Fibroblast of skin of abdomen (primary cell): ENCODE measurements at regions not wholly inside any gene's neighbourhood (a gene's known extent, or its start where the extent isn't known, plus 50 kb on each side); places are given as distances from the start of the nearest gene placed in this dataset.
"Not testable (repeated sequence)": the region's sequence is repeated elsewhere in the genome, so short reads cannot be mapped to it uniquely, and the experiment has no call there.

ENCODE experiments used
- DNase-seq: peaks from one replicate; pipeline ENCODE4 v3.0.0-alpha.2; 2013

DNA sequence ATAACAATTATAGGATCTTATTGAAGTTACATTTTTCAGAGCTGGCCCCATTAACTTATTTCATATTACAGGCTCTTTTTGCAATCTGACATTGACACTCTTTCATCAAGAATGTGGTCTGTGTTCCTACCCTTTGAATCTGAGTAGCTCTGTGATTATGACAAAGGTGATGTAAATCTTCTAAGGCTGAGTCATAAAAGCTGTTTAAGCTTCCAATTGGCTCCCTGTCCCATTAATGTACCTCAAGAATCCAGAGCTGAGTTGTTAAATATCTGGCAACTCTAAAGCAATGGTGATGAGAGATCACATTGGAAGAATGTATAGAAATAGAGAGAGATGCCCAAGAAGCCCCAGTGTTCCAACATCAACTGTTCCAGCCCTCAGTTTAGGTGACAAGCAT is 178.5 kb upstream of the DEPDC1 start:
- DNase-seq: peak; percentile 4

DNA sequence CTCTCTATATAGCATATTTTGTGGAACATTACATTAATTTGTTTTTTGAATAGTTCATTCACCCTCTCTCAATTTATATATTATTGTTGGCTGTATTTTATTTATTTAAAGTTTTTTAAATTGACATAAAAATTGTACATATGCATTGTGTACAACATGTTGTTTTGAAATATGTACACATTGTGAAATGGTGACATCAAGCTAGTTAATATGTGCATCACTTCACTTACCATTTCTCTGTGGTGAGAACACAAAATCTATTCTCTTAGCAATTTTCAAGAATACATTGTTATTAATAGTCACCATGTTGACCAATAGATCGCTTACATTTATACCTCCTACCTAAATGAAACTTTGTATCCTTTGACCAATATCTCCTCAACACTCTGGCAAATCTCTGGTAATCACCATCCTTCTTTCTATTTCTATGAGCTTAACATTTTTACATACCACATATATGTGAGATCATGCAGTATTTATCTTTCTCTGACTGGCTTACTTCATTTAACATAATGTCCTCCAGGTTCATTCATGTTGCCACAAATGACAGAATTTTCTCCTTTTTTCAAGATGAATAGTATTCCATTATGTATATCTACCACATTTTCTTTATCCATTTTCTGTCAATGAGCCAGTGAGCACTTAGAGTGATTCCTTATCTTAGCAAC is 180.9 kb upstream of the DEPDC1 start:
- no peak for DNase-seq

DNA sequence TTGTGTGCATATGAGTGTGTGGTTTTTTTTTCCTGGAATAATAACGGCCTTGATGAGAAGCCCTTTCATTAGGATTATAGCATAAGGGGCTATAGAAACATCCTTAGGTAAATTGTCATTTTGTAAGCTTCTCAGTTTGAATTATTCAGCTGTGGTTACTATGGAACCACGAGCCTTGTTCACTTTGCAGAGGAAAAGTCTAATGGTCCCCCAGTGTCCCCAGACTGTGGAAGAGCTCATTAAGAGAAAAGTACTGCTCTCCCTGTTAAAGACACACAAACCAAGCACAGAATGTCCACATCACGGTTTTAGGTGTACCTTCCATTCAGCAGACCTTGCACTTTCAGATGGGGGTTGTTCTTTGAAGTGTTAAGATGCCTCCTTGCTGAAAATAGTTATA is 199.3 kb upstream of the DEPDC1 start:
- DNase-seq: no peak

DNA sequence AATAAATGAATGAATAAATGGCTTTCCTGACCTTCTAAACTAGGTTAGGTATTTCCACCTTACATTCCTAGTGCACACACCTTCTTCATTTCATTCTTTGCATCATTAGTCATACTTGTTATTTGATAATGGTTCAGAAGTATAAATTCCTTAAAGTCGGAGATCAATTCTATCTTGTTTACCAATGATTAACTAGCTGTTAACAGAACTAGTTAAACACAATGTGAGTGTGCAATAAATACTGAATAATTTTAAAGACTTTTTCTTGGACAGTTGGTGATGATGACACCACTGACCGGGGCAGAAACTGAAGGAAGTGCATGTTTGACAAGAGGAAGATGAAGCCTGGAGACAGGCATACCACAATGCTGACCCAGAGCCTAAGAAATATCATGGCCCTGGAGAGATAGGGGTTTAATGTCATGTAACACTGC is 207.1 kb upstream of the DEPDC1 start:
- DNase-seq: no peak

DNA sequence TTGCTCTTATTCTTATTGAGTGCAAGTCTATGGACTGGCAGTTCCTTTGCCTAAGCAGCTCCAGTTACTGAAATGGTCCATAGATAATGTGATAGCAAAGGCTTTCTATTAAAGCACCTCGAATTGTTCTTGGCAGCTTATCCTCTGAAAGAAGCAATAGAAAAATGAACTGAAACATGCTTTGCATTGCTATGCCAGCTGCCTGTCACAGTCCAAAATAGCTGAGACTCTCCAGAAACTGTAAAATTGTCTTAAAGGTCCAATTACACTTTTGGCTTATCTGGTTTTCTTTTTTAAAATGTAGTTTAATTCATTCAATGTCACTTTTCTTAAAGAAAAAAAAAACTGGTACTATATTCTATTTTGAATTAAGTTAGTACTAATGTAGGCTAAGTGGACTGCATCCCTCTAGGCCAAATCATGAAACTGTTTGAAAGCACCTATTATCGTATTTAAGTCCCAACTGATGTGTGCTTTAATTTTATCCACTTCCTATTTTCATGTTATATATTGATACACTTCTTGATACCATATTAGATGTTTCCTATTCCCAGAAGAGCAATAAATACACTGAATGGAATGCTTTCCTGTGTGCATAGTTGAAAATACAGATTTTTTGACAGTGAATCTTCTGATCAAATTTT is 208.0 kb upstream of the DEPDC1 start:
- no peak for DNase-seq

DNA sequence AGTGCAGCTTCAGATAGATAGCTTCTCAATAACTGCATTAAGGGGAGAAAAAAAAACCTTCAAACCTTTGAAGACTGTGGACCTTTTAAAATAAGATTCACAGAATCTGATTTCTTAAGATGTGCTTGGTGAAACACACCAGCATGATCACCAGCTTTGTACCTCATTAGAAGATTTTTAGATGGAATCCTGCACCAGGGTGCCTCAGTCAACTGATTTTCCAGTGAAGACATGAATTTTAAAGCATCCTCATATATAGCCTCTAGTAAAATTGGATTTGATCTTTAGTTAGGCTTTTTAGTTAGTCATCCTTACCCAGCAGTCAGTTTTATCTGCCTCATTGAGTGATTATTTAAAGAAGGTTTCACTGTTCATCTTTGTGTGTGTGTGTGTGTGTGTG is 208.6 kb upstream of the DEPDC1 start:
- no peak for DNase-seq

DNA sequence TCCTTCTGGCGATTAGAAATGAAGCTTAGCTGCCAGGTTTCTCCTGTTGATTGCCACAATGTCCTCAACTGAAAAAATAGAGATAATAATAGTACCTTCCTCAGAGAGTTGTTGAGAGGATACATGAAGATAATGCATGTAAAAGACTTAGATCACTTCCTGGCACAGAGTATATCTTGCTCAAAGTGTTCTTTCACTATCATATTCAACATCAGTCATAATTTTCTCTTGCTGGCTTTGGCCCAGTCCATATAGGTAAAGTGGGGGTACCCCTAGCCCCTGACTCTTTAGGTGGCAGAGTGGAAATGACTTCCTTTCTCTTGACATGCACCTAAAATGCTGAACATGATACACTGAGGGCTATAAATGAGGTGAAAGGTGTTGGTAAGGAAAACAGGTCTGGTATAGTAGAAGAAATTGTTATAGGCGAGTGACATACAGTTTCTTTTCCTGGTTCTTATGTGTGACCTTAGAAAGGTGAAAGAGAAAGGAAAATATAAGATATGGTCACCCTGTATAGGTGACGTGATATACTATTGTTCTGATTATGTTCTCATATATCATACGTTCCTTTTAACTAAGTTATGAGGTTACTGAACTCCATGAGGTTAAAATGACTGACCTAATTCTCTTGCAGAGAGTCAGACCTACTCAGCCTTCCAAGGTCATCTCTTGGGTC is 209.9 kb upstream of the DEPDC1 start:
- no peak for DNase-seq

DNA sequence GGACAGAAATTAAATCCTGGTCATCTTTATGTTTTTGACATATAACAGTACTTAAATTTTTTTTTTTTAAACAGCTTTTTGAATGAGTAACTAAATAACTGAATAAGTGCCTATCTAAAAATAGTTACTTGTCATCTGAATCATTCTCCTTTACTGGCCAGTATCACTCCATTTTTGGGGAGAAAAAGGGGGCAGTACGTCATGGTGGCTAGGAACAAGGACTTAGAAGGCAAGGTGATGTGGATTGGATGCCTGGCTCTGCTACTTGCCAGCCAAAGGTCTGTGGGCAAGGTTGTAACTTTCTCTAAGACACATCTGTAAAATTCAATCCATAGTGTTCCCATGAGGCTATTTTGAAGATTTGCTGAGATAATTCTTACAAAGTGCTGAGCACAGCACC is 220.4 kb upstream of the DEPDC1 start:
- no peak for DNase-seq

DNA sequence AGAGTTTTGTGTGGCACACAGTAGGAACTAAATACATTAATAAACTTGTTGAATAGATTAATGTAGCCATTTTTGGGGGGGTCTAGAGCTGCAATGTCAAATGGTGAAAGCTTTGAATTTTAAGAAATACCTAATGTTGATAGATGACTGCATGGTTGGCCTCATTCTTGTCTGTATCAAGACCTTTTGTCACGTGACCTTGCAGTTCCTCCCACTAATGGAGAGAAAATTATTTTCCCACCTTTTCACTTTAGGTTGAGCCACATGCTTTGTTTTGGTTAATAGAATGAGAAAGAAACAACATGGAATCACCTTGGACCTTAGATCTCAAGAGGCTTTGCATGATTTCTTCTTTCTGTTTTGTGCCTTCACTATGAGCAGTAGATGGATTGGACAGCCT is 223.6 kb upstream of the DEPDC1 start:
- DNase-seq: no peak

DNA sequence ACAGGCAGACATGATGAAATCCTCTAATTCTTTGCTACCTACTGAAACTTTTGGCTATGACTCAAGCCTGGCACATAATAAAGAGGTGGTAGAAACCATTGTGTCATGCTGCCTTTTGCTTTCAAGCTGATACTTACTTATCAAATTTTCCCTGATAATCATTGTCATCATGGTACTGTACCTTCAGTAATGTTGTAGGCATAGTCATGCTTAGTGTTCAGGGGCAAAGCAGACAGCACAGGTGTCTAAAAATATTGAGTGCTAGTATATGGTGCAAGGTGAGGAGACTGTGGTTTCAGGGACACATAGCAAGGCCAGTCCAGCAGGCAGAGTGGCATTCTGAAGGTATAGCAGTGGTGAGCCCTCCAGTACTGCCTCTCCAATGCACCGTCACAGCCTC is 226.9 kb upstream of the DEPDC1 start:
- DNase-seq: no peak

DNA sequence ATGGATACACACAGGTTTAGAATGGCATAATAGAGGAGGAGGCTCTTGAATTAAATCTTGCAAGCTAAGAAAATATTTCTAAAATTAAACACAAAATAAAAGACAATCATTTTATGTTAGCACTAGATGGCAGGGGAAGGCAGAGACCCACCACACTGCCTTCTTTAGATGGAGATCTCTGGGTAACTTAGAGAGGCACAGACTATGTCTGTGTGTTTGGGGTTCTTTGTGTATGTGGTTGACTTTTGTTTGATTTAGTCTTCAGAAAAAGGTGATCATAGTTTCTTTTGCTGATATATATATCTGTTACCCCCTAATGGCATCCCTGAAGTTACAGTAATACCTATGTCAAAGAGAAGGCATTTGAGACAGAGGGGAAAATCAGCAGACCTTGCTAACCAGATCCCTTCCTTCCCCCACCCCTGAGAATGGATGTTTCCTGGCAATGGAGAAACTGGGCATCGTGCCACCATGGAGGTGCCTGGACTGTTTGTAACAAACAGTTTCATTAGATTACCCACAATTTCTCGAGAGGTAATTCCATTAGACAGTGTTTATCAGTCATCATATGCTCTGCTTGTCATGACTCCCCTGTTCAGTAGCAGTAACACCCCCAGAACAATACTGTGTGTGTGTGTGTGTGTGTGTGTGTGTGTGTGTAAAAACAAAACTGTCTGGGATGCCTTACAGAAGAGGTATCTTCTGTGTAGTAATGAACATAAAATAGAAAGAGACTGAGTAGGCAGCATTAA is 228.3 kb upstream of the DEPDC1 start:
- no peak for DNase-seq

DNA sequence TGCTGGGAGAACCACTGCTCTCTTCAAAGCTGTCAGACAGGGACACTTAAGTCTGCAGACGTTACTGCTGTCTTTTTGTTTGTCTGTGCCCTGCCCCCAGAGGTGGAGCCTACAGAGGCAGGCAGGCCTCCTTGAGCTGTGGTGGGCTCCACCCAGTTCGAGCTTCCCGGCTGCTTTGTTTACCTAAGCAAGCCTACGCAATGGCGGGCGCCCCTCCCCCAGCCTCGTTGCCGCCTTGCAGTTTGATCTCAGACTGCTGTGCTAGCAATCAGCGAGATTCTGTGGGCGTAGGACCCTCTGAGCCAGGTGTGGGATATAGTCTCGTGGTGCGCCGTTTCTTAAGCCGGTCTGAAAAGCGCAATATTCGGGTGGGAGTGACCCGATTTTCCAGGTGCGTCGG is 242.6 kb upstream of the DEPDC1 start:
- DNase-seq: not testable (repeated sequence)

DNA sequence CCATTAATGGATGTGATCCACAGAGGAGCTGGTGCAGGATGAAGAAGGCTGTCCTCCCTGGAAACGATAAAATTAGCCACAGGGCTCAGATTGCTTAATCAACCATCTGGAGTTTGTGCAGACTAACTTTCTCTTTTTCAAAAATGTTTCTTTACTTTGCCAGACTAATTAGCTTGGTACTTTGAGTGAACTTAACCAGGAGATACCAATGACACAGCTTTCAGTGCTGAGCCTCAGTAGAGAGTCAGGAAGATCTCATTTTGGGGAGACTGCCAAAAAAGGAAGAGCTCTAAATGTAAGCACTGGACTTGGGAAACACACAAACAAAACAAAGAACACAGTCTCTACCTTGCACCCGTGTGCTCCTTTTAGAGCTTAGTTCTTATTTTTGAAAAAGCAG is 248.1 kb upstream of the DEPDC1 start:
- no peak for DNase-seq

DNA sequence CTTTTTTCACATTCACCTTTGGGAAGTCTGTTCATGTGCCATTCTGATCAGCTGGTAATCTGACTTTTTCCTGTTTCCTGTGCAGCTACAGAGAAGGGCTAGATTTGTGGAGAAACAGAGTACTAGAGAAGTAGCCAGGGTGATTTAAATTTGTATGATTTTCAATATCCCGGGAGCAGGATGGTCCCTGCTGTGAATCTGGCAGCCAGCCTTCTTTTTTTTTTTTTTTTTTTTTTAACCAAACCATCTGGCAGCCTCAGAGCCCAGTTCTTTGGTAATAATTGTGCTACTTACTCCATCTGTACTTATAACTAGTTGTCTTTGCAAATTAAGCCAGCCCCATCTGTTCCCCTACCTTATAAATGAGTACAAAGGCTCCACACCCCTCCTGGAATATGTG is 248.6 kb upstream of the DEPDC1 start:
- no peak for DNase-seq

DNA sequence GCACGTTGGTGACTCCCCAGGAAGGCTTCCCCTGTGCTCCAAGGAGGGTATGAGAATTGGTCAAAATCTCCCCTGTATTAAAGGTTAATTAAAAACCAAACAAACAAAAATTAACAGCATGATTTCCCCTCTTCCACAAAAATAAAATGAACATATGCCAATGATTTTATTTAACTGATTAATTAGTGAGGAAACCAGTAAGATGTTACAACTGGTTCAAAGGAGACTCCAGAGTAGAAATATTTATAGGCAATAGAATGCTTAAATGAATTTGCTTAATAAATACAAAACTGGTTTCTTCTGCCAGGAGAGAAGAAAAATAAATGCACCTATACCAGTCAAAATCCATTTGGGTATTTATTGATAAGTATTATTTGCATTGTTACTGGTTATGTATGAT is 249.5 kb upstream of the DEPDC1 start:
- no peak for DNase-seq

DNA sequence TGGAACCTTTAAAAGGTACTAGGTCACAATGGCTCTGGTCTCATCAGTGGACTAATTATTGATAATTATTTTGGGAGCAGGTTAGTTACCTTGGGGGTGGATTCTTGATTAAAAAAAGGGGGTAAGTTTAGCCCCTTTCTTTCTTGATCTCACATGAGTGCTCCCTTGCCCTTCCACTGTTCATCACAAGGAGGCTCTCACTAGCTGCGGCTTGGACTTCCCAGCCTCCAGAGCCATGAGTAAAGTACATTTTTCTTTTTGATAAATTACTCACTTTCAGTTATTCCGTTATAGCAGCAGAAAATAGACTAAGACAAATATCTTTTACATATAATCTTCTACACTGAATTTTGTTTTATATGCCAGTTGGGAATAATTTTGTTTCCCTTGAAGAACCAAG is 254.8 kb upstream of the DEPDC1 start:
- no peak for DNase-seq

DNA sequence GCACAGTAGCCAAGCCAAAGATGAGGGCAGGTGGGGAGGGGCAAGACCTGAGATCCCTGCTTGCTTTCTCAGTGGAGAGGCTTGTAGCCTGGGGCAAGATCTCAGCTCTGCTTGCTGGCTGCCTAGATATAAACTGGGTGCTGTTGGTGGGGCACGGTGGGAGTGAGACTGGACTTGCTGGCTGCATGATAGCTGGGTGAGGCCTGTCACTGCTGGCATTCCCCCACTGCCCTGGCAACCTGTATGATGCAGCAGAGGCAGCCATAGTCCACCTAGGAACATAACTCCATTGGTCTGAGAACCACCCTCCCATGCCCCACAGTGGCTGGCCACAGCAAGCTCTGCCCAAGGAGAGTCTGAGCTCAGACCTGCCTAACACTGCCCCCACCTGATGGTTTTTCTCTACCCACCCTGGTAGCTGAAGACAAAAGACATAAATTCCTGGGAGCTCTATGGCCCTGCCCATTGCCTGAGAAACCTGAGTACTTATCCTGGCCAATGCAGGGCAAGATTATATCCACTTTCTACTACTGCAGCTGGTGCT is 261.9 kb upstream of the DEPDC1 start:
- no peak for DNase-seq

DNA sequence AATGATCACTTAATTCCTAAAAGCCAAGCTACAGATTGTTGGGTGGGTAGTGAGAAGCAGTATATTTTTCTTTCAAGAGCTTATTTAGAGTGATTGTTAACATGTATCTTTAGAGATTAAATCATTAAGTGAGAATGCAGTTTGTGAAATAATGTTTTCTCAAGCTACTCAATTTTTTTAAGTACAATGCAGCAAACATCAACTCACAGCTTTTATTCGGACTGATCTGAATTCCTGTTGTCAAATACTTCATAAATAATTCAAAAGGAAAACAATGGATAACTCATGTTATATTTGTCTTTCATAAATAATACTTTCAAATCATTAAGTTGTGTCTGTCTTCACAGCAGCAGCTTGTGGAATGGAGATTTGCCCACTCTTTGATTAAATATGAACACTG is 271.1 kb upstream of the DEPDC1 start:
- no peak for DNase-seq

DNA sequence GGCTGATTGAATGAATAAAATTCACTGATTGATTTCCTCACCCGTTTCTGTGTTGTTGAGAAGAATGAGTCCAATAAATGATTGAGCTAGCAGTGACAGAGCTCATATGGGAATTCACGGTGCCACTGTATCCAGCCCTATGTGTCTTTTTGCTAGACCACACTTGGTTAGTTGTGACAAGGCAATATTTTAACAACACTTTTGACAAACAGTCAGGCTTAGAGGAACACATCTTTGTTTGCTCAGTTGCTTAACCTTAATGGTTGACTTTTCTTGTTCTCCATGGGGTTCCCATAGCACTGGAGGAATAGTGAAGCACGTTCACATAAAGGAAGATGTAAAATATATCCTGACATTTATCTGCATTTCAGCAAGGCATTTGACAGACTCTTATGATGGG is 273.9 kb upstream of the DEPDC1 start:
- DNase-seq: no peak

DNA sequence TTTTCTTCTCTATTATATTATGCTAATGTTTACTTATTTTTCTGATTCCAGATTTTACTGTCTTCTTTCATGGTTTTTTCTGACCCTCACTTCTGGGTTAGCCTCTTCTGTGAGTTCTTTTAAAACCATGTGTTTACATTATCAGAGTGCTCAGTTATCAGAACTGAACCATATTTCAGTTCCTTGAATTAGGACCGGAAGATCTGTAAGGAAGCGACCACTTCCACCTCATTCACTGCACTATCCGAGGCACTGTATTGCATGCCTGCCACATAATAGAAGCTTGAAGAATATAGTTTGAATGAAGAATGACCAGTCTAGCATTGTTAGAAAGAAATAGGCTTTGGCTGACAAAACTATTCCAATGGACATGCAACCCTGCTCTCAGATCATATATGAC is 281.0 kb upstream of the DEPDC1 start:
- DNase-seq: no peak

DNA sequence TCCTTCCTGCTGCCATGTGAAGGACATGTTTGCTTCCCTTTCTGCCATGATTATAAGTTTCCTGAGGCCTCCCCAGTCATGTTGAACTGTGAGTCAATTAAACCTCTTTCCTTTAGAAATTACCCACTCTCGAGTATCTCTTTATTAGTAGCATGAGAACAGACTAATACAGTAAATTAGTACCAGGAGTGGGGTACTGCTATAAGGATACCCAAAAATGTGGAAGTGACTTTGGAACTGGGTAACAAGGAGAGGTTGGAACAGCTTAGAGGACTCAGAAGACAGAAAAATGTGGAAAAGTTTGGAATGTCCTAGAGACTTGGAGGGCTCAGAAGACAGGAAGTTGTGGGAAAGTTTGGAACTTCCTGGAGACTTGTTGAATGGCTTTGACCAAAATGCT is 283.0 kb upstream of the DEPDC1 start:
- DNase-seq: not testable (repeated sequence)

DNA sequence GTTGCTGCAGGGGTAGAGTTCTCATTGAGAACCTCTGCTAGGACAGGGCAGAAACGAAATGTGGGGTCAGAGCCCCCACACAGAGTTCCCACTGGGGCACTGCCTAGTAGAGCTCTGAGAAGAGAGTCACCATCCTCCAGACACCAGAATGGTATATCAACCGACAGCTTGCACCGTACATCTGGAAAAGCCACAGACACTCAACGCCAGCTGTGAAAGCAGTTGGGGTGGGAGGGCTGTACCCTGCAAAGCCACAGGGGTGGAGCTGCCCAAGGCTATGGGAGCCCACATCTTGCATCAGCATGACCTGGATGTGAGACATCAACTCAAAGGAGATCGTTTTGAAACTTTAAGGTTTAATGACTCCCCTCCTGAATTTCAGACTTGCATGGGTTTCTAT is 284.0 kb upstream of the DEPDC1 start:
- no peak for DNase-seq

DNA sequence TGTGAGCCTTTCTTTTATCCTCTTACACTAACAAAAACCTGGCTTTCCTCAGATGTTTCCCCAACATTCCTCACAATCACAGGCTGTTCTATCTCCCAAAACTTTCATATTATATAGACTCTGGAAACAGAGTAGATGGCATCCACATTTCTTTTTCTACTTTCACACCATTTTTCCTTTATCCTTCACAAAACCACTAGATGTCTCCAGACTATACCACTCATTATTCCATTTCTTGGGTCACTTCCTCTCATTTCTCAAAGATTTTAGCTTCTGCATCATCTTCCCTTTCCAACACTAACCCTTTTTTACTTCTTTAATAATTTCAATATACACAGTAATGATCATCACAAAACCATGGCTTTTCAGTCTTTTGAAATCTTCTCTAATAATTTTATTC is 286.0 kb upstream of the DEPDC1 start:
- DNase-seq: no peak
